ENCODE measurements at regions not wholly inside any gene's neighbourhood (a gene's known extent, or its start where the extent isn't known, plus 50 kb on each side); places are given as distances from the start of the nearest gene placed in this dataset.

DNA sequence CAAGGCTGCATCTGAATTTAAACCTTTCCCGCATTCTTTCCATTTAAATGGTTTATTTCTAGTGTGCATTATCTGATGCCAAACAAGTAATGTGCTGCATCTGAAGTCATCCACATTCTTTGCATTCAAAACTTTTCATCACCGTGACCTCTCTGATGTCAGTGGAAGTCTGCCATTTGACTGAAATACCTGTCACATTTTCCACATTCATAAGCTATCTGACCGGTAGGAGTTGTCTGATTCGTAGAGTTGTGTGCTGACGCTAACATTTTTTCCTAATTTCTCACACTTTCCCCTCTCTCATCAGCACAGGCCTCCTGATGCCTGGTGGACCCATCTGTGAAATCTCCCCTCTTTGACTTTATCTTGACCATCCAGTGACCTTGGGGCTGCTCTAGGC is 79.9 kb upstream of the BARX2 start:
- TF ChIP-seq, protein P1, sequence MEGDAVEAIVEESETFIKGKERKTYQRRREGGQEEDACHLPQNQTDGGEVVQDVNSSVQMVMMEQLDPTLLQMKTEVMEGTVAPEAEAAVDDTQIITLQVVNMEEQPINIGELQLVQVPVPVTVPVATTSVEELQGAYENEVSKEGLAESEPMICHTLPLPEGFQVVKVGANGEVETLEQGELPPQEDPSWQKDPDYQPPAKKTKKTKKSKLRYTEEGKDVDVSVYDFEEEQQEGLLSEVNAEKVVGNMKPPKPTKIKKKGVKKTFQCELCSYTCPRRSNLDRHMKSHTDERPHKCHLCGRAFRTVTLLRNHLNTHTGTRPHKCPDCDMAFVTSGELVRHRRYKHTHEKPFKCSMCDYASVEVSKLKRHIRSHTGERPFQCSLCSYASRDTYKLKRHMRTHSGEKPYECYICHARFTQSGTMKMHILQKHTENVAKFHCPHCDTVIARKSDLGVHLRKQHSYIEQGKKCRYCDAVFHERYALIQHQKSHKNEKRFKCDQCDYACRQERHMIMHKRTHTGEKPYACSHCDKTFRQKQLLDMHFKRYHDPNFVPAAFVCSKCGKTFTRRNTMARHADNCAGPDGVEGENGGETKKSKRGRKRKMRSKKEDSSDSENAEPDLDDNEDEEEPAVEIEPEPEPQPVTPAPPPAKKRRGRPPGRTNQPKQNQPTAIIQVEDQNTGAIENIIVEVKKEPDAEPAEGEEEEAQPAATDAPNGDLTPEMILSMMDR (IDR thresholded peaks at IDR 0.05; ENCODE audit: control insufficient read depth, insufficient read depth, low read depth, low read length, missing control alignments) = no peak
- no peak overlapping the region for H3K4me3 ChIP-seq (ENCODE audit: control insufficient read depth, low read depth, low read length)
- DNase-seq (ENCODE audit: low read depth) = no peak

DNA sequence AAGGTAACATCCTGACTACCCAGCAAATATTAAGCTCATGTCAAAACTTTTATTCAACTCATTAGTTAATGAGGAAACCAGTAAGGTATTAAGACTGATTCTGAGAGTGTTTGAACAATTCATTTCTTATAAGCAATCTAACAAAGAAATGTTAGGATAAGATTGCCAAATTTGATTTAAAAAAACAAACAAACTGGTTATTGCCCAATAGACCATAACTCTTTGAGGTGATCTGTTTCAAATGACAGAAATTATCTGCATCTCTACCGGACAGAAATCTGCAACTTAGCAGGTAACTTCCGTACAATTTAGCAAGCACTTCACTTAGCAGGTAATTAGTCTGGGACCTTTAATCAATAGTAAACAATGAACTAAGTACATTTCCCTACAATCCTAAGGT is 82.9 kb upstream of the BARX2 start:
- H3K4me3 ChIP-seq (ENCODE audit: control insufficient read depth, low read depth, low read length) = no peak overlapping the region
- no peak for DNase-seq (ENCODE audit: low read depth)
- TF ChIP-seq, protein P1 (IDR thresholded peaks at IDR 0.05; ENCODE audit: control insufficient read depth, insufficient read depth, low read depth, low read length, missing control alignments) = no peak

DNA sequence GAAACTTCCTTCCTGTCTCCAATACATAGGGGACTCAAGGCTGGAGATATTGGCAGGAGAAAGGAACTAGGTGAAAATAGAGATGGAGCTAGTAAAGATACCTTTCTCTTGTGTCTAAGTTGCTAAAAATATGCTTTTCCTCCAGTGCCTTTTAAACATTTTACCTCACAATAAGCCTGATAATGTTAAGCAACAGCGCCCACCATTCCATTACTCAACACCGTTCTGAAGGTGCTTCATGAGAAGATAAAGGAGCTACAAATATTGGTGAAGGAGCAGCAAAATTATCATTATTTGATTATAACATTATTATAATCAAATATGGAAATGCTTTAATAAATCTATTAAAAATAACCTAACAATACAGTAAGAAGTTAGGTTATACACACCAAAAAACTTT is 83.6 kb upstream of the BARX2 start:
- TF ChIP-seq, protein P1 (IDR thresholded peaks at IDR 0.05; ENCODE audit: control insufficient read depth, insufficient read depth, low read depth, low read length, missing control alignments) = no peak
- no peak overlapping the region for H3K4me3 ChIP-seq (ENCODE audit: control insufficient read depth, low read depth, low read length)
- no peak for DNase-seq (ENCODE audit: low read depth)

DNA sequence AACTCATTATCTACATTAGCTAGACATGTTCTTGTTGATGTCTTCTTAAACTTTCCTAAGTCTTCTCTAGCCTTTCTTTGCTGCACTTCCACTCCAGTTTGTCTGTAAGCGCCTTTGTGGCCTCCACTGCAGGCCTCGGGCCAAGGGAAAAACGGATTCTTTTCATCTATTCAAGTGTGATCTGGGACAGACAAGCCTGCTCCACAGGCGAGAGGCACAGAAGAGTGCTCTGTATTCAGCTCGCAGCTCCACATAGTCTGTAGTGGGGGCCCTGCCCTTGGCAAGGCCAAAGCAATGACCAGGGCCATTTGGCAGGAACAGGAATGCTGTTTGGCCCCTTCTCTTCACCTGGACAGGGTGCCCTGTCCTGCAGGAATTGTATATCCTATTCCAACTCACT is 84.1 kb upstream of the BARX2 start:
- no peak overlapping the region for H3K4me3 ChIP-seq (ENCODE audit: control insufficient read depth, low read depth, low read length)
- TF ChIP-seq, protein P1 (IDR thresholded peaks at IDR 0.05; ENCODE audit: control insufficient read depth, insufficient read depth, low read depth, low read length, missing control alignments) = no peak
- DNase-seq (ENCODE audit: low read depth) = no peak

DNA sequence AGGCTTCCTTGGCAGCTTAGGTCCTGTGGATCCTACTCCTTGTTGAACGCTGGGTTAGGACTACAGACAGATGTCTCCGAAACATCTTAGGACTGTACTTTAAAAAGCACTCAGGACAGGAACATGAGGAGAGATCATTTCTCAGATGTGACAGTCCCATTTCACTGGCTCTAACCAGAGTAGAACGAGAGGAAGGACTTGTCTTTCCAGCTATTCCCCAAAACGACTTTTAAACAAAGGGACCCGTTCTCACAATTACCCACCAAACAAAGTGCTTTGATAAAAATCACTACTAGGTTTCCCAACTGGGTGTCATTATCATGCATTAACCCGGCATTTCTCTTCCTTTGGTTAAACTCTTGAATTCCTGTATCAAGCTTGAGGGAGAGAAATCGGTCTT is 84.7 kb upstream of the BARX2 start:
- no peak overlapping the region for H3K4me3 ChIP-seq (ENCODE audit: control insufficient read depth, low read depth, low read length)
- TF ChIP-seq, protein P1 (IDR thresholded peaks at IDR 0.05; ENCODE audit: control insufficient read depth, insufficient read depth, low read depth, low read length, missing control alignments) = no peak
- no peak for DNase-seq (ENCODE audit: low read depth)

DNA sequence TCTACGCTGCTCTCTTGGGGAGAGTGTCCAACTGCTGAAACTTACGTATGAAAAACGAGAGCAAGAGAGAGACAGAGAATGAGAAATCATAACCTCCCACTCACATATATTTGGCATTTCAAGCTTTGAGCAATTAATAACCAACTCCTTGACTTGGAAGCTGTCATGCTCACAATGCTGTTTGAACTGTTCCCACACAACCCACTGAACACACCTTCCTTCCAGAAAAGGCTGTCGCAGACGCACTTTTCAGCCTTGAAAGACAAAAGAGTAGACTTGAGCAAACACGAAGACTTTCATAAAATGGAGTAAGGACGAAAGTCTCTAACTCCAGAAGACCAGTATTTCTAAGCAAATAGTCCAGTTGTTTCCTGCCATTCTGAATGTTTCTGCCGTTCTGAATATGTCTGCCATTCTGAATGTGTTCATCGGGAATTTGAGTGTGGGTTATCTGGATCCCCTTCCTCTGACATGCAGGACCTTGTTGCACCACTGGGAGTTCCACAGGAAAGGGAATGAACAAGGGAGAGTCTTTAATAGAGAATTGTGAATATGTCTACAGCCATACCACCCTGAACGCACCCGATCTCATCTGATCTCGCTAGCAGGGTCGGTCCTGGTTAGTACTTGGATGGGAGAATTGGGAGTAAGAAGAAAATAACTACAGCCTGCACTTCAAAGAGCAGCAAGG is 86.2 kb upstream of the BARX2 start:
- DNase-seq (ENCODE audit: low read depth) = no peak
- TF ChIP-seq, protein P1 (IDR thresholded peaks at IDR 0.05; ENCODE audit: control insufficient read depth, insufficient read depth, low read depth, low read length, missing control alignments) = no peak
- no peak overlapping the region for H3K4me3 ChIP-seq (ENCODE audit: control insufficient read depth, low read depth, low read length)

Data from AG09309 (cell line).